Prostate gland (tissue), 2 donors: ENCODE measurements at regions not wholly inside any gene's neighbourhood (a gene's known extent, or its start where the extent isn't known, plus 50 kb on each side); places are given as distances from the start of the nearest gene placed in this dataset.

Experiments used
- DNase-seq: peaks from one replicate; pipeline ENCODE4 v3.0.0-alpha.2; 2019; ENCODE audit warnings: low spot score
- H3K27ac ChIP-seq, 2 donors: fragments of 200-600 bp; sonication (generic); 2 replicates each; pipeline ENCODE4 v1.5.1; 2017 to 2019
- H3K27me3 ChIP-seq: fragments of 200-600 bp; sonication (generic); replicated peaks from 2 replicates; pipeline ENCODE4 v1.5.1; 2019; ENCODE audit not compliant: insufficient read depth
- H3K36me3 ChIP-seq, 2 donors: fragments of 200-600 bp; sonication (generic); 1 replicate in 1 of 2; 2 replicates in 1 of 2; pipeline versions ENCODE4 v1.5.1 to v1.8.1; 2017 to 2019
- H3K4me1 ChIP-seq: fragments of 200-600 bp; sonication (generic); replicated peaks from 2 replicates; pipeline ENCODE4 v1.5.1; 2019
- H3K4me3 ChIP-seq, 2 donors: fragments of 200-600 bp; sonication (generic); 2 replicates each; pipeline ENCODE4 v1.5.1; 2017 to 2019
- H3K9me3 ChIP-seq: fragments of 200-600 bp; sonication (generic); 2 replicates; pipeline ENCODE4 v1.5.1; 2017
- CTCF ChIP-seq, 4 experiments: fragments of 200-600 bp in 2 of 4; fragments of 450-650 bp in 2 of 4; sonication (generic) in 2 of 4; IDR thresholded peaks; 1 replicate in 3 of 4; 2 replicates in 1 of 4; pipeline ENCODE4 v1.5.1; 2016 to 2019; ENCODE audit warnings: antibody characterized with exemption in 4 of 4, mild to moderate bottlenecking in 2 of 4, moderate library complexity in 2 of 4
- POLR2A ChIP-seq: fragments of 450-650 bp; IDR thresholded peaks from one replicate; pipeline ENCODE4 v1.6.1; 2016; ENCODE audit warnings: antibody characterized with exemption, mild to moderate bottlenecking
- POLR2AphosphoS5 ChIP-seq: sonication (generic); formaldehyde crosslinking; IDR thresholded peaks from one replicate; pipeline ENCODE4 v1.6.1; 2017; ENCODE audit warnings: antibody characterized with exemption
- WGBS: methylation state at CpG from one replicate; pipeline ENCODE4 v1.1.5; 2018; 5-methylcytosine and 5-hydroxymethylcytosine counted together
- intact Hi-C: fragments of 100-400 bp; cut with DNase I; formaldehyde crosslinking; loops from one replicate; pipeline ENCODE4 v1.14.2; 2022

DNA sequence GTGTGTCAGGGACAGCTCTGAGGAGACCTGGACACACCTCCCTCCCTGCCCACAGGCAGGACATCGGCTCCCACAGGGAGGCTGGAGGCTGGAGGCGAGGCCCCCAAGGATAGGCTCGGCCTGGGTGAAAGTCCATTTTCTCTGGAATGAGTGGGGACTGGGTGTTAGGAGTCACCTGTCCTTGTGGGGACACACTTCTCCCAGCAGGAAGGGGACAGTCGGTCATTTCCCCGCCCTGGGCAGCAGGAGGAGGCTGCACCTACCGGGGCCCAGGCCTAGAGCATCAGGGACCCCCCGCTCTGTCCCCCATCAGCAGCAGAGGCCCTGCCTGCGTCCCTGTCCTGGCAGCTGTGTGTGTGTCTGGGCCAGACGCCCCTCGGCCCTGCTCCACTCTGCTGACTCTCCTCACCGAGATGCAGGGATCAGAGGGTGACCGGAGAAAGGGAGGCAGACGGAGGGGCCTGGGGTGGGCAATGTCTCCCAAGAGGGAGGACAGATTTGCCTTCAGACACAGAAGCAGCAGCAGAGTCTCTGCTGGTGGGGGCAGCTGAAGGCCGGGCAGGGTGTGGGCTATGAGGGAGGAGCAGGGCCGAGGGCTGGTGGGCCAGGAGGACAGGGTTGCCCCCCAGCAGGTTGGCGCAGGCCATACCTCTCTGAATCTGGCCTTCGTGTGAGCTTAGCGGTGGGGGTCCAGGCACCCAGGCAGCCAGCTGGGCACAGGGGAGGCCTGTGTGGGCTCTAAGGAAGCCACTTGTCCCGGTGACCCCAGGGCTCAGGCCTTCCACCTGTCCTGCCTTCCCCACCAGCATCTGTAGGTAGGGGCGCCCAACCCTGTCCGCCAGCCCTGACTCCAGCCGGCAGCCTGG lies 125.7 kb upstream of the NKX1-1 start:
- intact Hi-C loops, result no loop called here
- Histone ChIP-seq H3K9me3 (no peaks in the 10 kb centered on the region), H3K27ac (no peak overlapping the region), H3K36me3 (no peaks in the 10 kb centered on the region), H3K4me1 (no peaks in the 10 kb centered on the region), H3K4me3 (no peak overlapping the region), H3K27me3 (peaks cover 12% of the 10 kb centered on the region)
- 90% methylated on average over 14 of the region's 22 CpGs for WGBS
- TF ChIP-seq POLR2AphosphoS5 (no peak), POLR2A (no peak), CTCF (IDR thresholded peaks at IDR 0.05) (no peak)
- DNase-seq, result no peak

DNA sequence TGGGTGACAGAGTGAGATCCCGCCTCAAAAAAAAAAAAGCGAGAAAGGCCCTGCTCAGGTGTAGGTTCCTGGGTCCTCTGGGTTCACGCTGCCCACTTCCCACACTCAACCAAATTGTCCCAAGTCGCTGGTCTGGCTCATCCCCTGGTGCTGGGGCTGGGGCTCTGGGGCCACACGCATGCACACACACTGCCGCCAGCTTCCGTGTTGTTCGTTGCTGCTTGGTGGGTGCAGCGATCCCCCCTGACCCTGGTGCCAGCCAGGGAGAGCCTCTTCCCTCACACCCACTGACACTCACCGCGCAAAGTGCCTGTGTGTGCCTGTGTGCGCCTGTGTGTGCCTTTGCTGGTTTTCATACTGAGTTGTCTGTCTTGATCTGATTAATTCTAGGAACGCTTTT lies 124.1 kb upstream of the NKX1-1 start:
- peaks cover 12% of the 10 kb centered on the region for H3K27me3 ChIP-seq
- TF ChIP-seq CTCF (IDR thresholded peaks at IDR 0.05) (no peak), POLR2AphosphoS5 (no peak), POLR2A (no peak)
- 74% methylated on average over 13 of the region's 13 CpGs for WGBS

GRCh38 chr4:1524761-1525160 lies 118.5 kb upstream of the NKX1-1 start:
- H3K9me3 ChIP-seq, result no peaks in the 10 kb centered on the region
- intact Hi-C loops, result no loop called here
- no peak for DNase-seq
- no peaks in the 10 kb centered on the region for H3K36me3 ChIP-seq
- WGBS, result 87% methylated on average over 6 of the region's 6 CpGs
- H3K4me1 ChIP-seq, result no peaks in the 10 kb centered on the region
- no peak overlapping the region for H3K4me3 ChIP-seq
- TF ChIP-seq POLR2A (no peak), CTCF (IDR thresholded peaks at IDR 0.05) (no peak), POLR2AphosphoS5 (no peak)
- no peak overlapping the region for H3K27ac ChIP-seq
- peaks cover 3% of the 10 kb centered on the region for H3K27me3 ChIP-seq

More for the DNA sequence above, 124.1 kb upstream of the NKX1-1 start:
- Histone ChIP-seq H3K4me3 (no peak overlapping the region), H3K27ac (no peak overlapping the region), H3K4me1 (no peaks in the 10 kb centered on the region), H3K36me3 (no peaks in the 10 kb centered on the region), H3K9me3 (no peaks in the 10 kb centered on the region)
- DNase-seq, result no peak
- intact Hi-C loops, result no loop called here

- intact Hi-C loops, result no loop called here
- H3K4me1 ChIP-seq, result no peaks in the 10 kb centered on the region
- H3K4me3 ChIP-seq, result no peak overlapping the region
- TF ChIP-seq POLR2AphosphoS5 (no peak), POLR2A (no peak), CTCF (IDR thresholded peaks at IDR 0.05) (no peak)
- H3K9me3 ChIP-seq, result no peaks in the 10 kb centered on the region
- 78% methylated on average over 24 of the region's 24 CpGs for WGBS
- H3K27me3 ChIP-seq, result no peaks in the 10 kb centered on the region
- H3K36me3 ChIP-seq, result no peaks in the 10 kb centered on the region
- DNase-seq, result no peak
- H3K27ac ChIP-seq, result no peak overlapping the region
Observed at GRCh38 chr4:1523907-1524636, 117.8 kb upstream of the NKX1-1 start.
